A673 (cell line): ENCODE measurements at regions not wholly inside any gene's neighbourhood (a gene's known extent, or its start where the extent isn't known, plus 50 kb on each side); places are given as distances from the start of the nearest gene placed in this dataset.
A peak's percentile ranks its signal among the peaks of the same experiment; 100 is the strongest.

Source experiments
- BruUV-seq: library from RNA; stranded (reverse); fragments of 400-500 nt; replicated peaks from 2 replicates; lab custom pipeline; 2021; lab: Mats Ljungman, UMichigan
- CTCF ChIA-PET: fragments of 300-600 bp; sonication (Branson Sonifier 250); formaldehyde crosslinking; loops from one replicate; lab custom pipeline; 2022; ENCODE audit warnings: antibody characterized with exemption; lab: Charles Lee
- POLR2A ChIA-PET: fragments of 300-600 bp; sonication (Branson Sonifier 250); formaldehyde crosslinking; loops from one replicate; lab custom pipeline; 2022; ENCODE audit warnings: antibody characterized with exemption; ENCODE audit not compliant: low non-redundant PET; lab: Charles Lee
- DNase-seq: peaks from one replicate; pipeline ENCODE4 v3.0.0-alpha.2; 2015; ENCODE audit warnings: low spot score
- H3K27ac ChIP-seq: fragments of 200-600 bp; sonication (generic); 2 replicates; pipeline ENCODE4 v1.5.1; 2016; ENCODE audit warnings: mixed run types, low read depth, mild to moderate bottlenecking, mixed read lengths, antibody characterized with exemption, low read length; ENCODE audit not compliant: poor library complexity, severe bottlenecking
- H3K27me3 ChIP-seq: fragments of 200-600 bp; sonication (generic); replicated peaks from 2 replicates; pipeline ENCODE4 v1.6.1; 2017; ENCODE audit warnings: mixed run types, low read depth, mild to moderate bottlenecking, mixed read lengths, antibody characterized with exemption, low read length; ENCODE audit not compliant: insufficient read depth, poor library complexity
- H3K36me3 ChIP-seq: fragments of 200-600 bp; sonication (generic); 2 replicates; pipeline ENCODE4 v1.6.1; 2016; ENCODE audit warnings: mixed run types, mild to moderate bottlenecking, mixed read lengths, antibody characterized with exemption, low read length; ENCODE audit not compliant: insufficient read depth, poor library complexity, severe bottlenecking
- H3K4me1 ChIP-seq: fragments of 200-600 bp; sonication (generic); 2 replicates; pipeline ENCODE4 v1.6.1; 2017; ENCODE audit warnings: mixed run types, mild to moderate bottlenecking, mixed read lengths, antibody characterized with exemption, low read length; ENCODE audit not compliant: insufficient read depth, poor library complexity, severe bottlenecking
- H3K4me3 ChIP-seq: fragments of 200-600 bp; sonication (generic); 2 replicates; pipeline ENCODE4 v1.5.1; 2016; ENCODE audit warnings: low read depth, mixed run types, mild to moderate bottlenecking, mixed read lengths, low read length; ENCODE audit not compliant: poor library complexity, severe bottlenecking
- H3K9me3 ChIP-seq: fragments of 200-600 bp; sonication (generic); 2 replicates; pipeline ENCODE4 v1.6.1; 2016; ENCODE audit warnings: mixed run types, low read depth, mild to moderate bottlenecking, mixed read lengths, antibody characterized with exemption, low read length; ENCODE audit not compliant: poor library complexity, severe bottlenecking
- EZH2 ChIP-seq: fragments of 200-600 bp; sonication (generic); IDR thresholded peaks from 2 replicates; pipeline ENCODE4 v1.6.1; 2017; ENCODE audit warnings: borderline replicate concordance, low read depth, mild to moderate bottlenecking, mixed read lengths, antibody characterized with exemption, low read length; ENCODE audit not compliant: poor library complexity, severe bottlenecking
- intact Hi-C: fragments of 100-400 bp; cut with micrococcal nuclease; formaldehyde crosslinking; loops from one replicate; pipeline ENCODE4 v1.10.0; 2022; ENCODE audit not compliant: unreplicated experiment
- TF ChIP-seq, protein P1 (sequence below): fragments of 300-800, 200-600 bp; sonication (generic); conservative IDR thresholded peaks from 2 replicates; pipeline ENCODE4 v1.5.1; 2017; ENCODE audit warnings: low read depth, mild to moderate bottlenecking, antibody characterized with exemption, low read length, moderate library complexity, mixed read lengths

- H3K4me3 ChIP-seq: no peak overlapping the region
- DNase-seq: peak; percentile 46
- BruUV-seq: no TSS peak
Measured at GRCh38 chr5:34494111-34494755, 161.9 kb upstream of the RAI14 start.

GRCh38 chr5:34495178-34495577 lies 160.9 kb upstream of the RAI14 start:
- ChIA-PET POLR2A (no interaction called here), CTCF (no interaction called here)
- H3K36me3 ChIP-seq: no peaks in the 10 kb centered on the region
- H3K27ac ChIP-seq: no peak overlapping the region
- peaks cover 3% of the 10 kb centered on the region for H3K4me1 ChIP-seq
- no peak for DNase-seq
- intact Hi-C loops: no loop called here
- no peaks in the 10 kb centered on the region for H3K27me3 ChIP-seq
- no peaks in the 10 kb centered on the region for H3K9me3 ChIP-seq
- TF ChIP-seq, protein P1, sequence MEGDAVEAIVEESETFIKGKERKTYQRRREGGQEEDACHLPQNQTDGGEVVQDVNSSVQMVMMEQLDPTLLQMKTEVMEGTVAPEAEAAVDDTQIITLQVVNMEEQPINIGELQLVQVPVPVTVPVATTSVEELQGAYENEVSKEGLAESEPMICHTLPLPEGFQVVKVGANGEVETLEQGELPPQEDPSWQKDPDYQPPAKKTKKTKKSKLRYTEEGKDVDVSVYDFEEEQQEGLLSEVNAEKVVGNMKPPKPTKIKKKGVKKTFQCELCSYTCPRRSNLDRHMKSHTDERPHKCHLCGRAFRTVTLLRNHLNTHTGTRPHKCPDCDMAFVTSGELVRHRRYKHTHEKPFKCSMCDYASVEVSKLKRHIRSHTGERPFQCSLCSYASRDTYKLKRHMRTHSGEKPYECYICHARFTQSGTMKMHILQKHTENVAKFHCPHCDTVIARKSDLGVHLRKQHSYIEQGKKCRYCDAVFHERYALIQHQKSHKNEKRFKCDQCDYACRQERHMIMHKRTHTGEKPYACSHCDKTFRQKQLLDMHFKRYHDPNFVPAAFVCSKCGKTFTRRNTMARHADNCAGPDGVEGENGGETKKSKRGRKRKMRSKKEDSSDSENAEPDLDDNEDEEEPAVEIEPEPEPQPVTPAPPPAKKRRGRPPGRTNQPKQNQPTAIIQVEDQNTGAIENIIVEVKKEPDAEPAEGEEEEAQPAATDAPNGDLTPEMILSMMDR: no peak
- no peak for TF ChIP-seq EZH2
- no TSS peak for BruUV-seq
- H3K4me3 ChIP-seq: no peak overlapping the region

More at GRCh38 chr5:34494111-34494755, 161.9 kb upstream of the RAI14 start:
- intact Hi-C loops: no loop called here
- Histone ChIP-seq H3K27ac (no peak overlapping the region), H3K4me1 (peaks cover 4% of the 10 kb centered on the region), H3K36me3 (no peaks in the 10 kb centered on the region), H3K9me3 (no peaks in the 10 kb centered on the region), H3K27me3 (no peaks in the 10 kb centered on the region)
- ChIA-PET POLR2A (no interaction called here), CTCF (no interaction called here)
- TF ChIP-seq EZH2: no peak
- TF ChIP-seq, protein P1: no peak

DNA sequence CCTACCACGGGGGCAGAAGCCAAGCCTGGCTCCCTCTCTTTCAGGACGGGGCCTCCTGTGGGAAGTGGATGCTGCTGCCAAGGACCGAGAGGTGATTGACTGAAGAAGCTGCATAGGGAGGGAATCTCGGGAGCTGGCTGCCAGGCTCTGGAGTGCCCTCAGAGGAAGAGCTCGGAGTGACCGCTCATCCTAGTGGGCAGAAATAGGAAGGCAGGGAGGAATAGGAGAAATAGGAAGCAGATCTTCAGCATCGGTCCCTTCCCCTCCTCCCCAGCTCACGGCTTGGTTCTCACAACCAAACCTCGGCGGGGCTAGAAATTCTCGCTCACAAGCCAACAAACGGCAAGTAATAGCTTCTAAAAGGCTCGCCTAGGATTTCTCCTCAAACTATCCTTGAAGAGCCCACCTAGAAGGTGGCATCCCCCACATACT lies 159.9 kb upstream of the RAI14 start:
- Histone ChIP-seq H3K27ac (no peak overlapping the region), H3K27me3 (no peaks in the 10 kb centered on the region), H3K9me3 (no peaks in the 10 kb centered on the region), H3K4me1 (no peaks in the 10 kb centered on the region), H3K4me3 (no peak overlapping the region), H3K36me3 (no peaks in the 10 kb centered on the region)
- ChIA-PET POLR2A (no interaction called here), CTCF (no interaction called here)
- DNase-seq: no peak
- no peak for TF ChIP-seq EZH2
- TF ChIP-seq, protein P1: no peak
- no TSS peak for BruUV-seq
- intact Hi-C loops: no loop called here
